SU-DHL-6 (cell line): ENCODE measurements at regions not wholly inside any gene's neighbourhood (a gene's known extent, or its start where the extent isn't known, plus 50 kb on each side); places are given as distances from the start of the nearest gene placed in this dataset.

Source experiments
- CTCF ChIP-seq: fragments of 200-600 bp; sonication (generic); IDR thresholded peaks from one replicate; pipeline ENCODE4 v1.5.1; 2017; ENCODE audit warnings: antibody characterized with exemption, mild to moderate bottlenecking, low read length, moderate library complexity; ENCODE audit not compliant: insufficient read depth, poor library complexity, severe bottlenecking
- EZH2phosphoT487 ChIP-seq: fragments of 200-600 bp; sonication (generic), shearing (Covaris generic); conservative IDR thresholded peaks from 2 replicates; pipeline ENCODE4 v1.6.1; 2018; ENCODE audit warnings: mild to moderate bottlenecking, antibody characterized with exemption, low read length, moderate library complexity, mixed read lengths

GRCh38 chr4:59223292-59223941 is 1976.7 kb upstream of the ADGRL3 start:
- TF ChIP-seq CTCF (no peak), EZH2phosphoT487 (no peak)
